HG02970 (cell line): ENCODE measurements at regions not wholly inside any gene's neighbourhood (a gene's known extent, or its start where the extent isn't known, plus 50 kb on each side); places are given as distances from the start of the nearest gene placed in this dataset.
"Not testable (repeated sequence)": the region's sequence is repeated elsewhere in the genome, so short reads cannot be mapped to it uniquely, and the experiment has no call there.

Experiments used
- ATAC-seq: cut with Tn5 transposase; IDR thresholded peaks from one replicate; pipeline ENCODE4 v1.9.1; 2021; ENCODE audit warnings: mild to moderate bottlenecking, moderate library complexity, moderate number of reproducible peaks; ENCODE audit not compliant: unreplicated experiment, low FRiP score

- no peak for ATAC-seq
These were observed 767.4 kb upstream of the CDH10 start for GRCh38 chr5:25412116-25412661.

DNA sequence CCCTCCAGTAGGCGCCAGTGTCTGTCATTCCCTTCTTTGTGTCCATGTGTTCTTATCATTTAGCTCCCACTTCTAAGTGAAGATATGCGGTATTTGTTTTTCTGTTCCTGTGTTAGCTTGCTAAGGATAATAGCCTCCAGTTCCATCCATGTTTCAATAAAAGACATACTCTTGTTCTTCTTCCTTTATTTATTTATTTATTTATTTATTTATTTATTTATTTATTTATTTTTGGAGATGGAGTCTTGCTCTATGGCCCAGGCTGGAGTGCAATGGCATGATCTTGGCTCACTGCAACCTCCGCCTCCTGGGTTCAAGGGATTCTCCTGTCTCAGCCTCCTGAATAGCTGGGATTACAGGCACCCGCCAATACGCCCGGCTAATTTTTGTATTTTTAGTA lies 762.6 kb upstream of the CDH10 start:
- not testable (repeated sequence) for ATAC-seq

DNA sequence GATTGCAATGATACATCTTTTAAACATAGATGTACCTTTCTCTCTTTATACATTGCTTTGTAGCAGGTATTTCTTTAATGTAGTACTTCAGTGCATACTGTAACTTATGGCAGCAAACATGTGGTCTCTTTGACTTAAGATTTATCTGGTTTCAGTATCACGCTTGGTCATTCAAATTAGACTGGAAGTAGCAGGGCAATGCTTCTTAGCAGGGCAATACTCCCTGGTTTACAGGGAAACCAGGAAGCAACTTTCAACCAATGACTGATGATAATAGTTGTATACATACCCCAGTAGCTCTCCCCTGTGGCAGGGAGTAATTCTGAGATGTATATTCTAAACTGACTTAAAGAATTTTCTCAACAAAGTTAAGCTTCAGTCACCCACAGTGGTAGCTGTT lies 761.1 kb upstream of the CDH10 start:
- ATAC-seq, result no peak

DNA sequence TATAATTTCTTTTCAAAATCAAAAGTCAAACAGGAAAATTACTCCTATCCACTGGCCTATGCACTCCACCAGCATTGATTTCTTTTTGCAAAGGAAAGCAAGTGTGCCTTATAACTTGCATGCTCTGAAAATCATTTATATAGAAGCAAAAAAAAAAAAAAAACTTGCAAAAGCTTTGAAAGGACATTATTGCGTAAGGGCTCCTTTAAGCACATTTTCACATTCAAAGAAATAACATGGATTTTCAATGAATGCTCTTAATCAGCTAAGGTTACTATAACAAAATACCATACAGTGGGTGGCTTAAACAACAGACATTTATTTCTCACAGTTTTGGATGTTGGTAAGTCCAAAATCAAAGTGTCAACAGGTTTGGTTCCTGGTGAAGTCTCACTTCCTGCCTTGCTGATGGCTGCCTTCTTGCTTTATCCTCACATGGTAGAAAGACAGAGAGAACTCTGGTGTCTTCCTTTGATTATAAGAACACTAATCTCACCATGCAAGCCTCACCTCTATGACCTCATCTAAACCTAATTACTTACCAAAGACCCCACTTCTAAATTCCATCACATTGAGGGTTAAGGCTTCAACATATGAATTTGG lies 755.2 kb upstream of the CDH10 start:
- ATAC-seq, result no peak

GRCh38 chr5:25393957-25394356 lies 749.2 kb upstream of the CDH10 start:
- ATAC-seq, result no peak

GRCh38 chr5:25393256-25393655 lies 748.5 kb upstream of the CDH10 start:
- no peak for ATAC-seq

DNA sequence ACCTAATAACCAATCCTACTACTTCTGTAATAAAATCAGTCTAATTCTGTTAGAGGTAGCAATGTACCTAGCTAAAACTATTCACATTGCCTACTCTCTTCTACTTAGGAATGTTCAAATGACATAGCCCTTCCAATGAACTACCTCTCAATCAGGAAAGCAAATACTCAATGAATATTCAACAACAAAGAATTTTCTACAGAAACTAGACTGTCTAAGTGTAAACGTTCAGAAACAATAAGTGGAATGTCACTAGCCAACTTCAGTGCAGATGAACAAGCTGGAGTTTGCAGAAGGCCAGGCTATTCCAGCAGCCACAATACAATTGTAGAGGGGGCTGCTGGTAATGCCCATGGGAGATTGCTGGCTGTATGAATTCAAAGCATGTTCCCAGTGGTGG lies 743.2 kb upstream of the CDH10 start:
- ATAC-seq, result no peak

DNA sequence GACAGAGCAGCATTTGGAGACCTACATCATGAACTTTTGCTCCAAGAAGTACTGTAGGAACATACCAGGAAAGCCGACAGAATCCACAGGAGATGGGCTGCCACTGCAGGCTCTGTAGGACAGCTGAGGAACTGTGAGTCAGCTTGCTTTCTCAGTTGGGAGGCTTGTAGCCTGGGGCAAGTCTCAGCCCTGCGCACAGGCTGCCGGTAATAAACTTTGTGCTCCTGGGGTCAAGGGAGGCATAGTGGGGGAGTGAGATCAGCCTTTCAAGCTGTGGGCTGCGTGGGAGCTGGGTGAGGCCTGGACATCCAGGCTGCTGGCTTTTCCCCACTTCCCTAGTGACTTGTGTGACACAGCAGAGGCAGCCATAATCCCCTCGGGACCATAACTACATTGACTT lies 718.0 kb upstream of the CDH10 start:
- no peak for ATAC-seq

- ATAC-seq, result no peak
These were observed 714.1 kb upstream of the CDH10 start for GRCh38 chr5:25358919-25359318.

- ATAC-seq, result no peak
These were observed 712.8 kb upstream of the CDH10 start for GRCh38 chr5:25357605-25358004.

GRCh38 chr5:25349746-25350145 lies 705.0 kb upstream of the CDH10 start:
- no peak for ATAC-seq

- ATAC-seq, result no peak
These were observed 700.5 kb upstream of the CDH10 start for GRCh38 chr5:25345240-25345771.

- ATAC-seq, result no peak
These were observed 694.8 kb upstream of the CDH10 start for GRCh38 chr5:25339541-25339940.

DNA sequence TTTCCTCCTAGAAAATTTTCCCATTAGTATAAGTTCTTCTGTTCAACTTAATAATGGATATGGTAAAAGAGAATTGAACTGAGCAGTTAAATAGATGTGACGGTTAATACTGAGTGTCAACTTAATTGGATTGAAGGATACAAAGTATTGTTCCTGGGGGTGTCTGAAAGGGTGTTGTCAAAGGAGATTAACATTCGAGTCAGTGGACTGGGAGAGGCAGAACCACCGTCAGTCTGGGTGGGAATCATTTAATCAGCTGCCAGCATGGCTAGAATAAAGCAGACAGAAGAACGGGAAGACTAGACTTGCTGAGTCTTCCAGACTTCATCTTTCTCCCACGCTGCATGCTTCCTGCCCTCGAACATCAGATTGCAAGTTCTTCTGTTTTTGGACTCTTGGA lies 689.6 kb upstream of the CDH10 start:
- no peak for ATAC-seq

- ATAC-seq, result no peak
These were observed 685.9 kb upstream of the CDH10 start for GRCh38 chr5:25330721-25331120.

- ATAC-seq, result no peak
These were observed 682.4 kb upstream of the CDH10 start for GRCh38 chr5:25327172-25327571.

GRCh38 chr5:25301836-25302235 lies 657.1 kb upstream of the CDH10 start:
- no peak for ATAC-seq

GRCh38 chr5:25295067-25295466 lies 650.3 kb upstream of the CDH10 start:
- ATAC-seq, result no peak

- ATAC-seq, result not testable (repeated sequence)
These were observed 645.0 kb upstream of the CDH10 start for GRCh38 chr5:25289766-25290165.

GRCh38 chr5:25286319-25286718 lies 641.5 kb upstream of the CDH10 start:
- no peak for ATAC-seq

DNA sequence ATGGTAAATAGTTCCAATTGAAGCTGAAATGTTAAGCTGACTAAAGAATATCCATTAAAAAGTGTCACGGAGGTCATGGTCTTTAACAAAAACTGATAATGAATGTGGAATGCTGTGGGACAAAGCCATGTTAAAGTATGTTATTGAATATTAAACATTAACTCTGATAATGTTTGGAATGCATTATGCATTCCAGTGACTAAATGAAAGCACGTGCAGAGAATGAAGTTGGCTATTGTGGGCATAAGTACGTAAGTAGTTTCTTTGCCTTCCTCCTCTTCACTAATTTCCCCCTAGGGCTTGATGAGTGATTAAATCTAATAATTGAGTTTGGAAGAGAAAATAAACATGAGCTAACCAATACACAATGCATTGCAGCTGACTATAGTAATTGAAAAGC lies 640.4 kb upstream of the CDH10 start:
- ATAC-seq, result no peak

DNA sequence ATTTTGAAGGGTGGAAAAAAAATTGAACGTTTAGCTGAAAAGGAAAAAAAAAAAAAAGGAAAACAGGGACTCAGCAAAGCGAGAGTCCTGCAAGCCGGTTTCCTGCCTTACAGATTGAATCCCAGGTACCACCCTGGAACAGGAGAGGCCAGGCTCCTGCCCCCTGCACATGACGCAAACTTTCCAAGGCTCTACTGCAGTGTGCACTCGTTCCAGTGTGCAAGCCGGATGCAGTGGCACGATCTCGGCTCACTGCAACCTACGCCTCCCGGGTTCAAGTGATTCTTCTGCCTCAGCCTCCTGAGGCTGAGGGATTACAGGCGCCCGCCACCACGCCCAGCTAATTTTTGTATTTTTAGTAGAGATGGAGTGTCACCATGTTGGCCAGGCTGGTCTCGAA lies 618.7 kb upstream of the CDH10 start:
- not testable (repeated sequence) for ATAC-seq
